ENCODE measurements at regions not wholly inside any gene's neighbourhood (a gene's known extent, or its start where the extent isn't known, plus 50 kb on each side); places are given as distances from the start of the nearest gene placed in this dataset.

GRCh38 chr12:29957835-29958234 is 174.1 kb upstream of the TMTC1 start (continued):
- TF ChIP-seq ZSCAN18 (tag by site-specific recombination; IDR thresholded peaks at IDR 0.05) (no peak), ZBTB8A (tag by site-specific recombination; IDR thresholded peaks at IDR 0.05) (no peak), ZEB2 (tag by site-specific recombination; IDR thresholded peaks at IDR 0.05) (no peak), ZNF335 (tag by site-specific recombination; conservative IDR thresholded peaks at IDR 0.05) (no peak), ZFP41 (tag by site-specific recombination; IDR thresholded peaks at IDR 0.05; ENCODE audit: borderline replicate concordance) (no peak), YY1 (tag by site-specific recombination; IDR thresholded peaks at IDR 0.05) (no peak), ZNF155 (tag by site-specific recombination; IDR thresholded peaks at IDR 0.05) (no peak), ZNF121 (tag by site-specific recombination; IDR thresholded peaks at IDR 0.05) (no peak), ZNF501 (tag by site-specific recombination; IDR thresholded peaks at IDR 0.05) (no peak), ZNF302 (tag by site-specific recombination; IDR thresholded peaks at IDR 0.05; ENCODE audit: low read depth) (no peak), ZNF785 (tag by site-specific recombination; IDR thresholded peaks at IDR 0.05) (no peak), MYNN (tag by site-specific recombination; IDR thresholded peaks at IDR 0.05; ENCODE audit: borderline replicate concordance) (no peak), PRDM1 (tag by site-specific recombination; IDR thresholded peaks at IDR 0.05) (no peak), ZNF350 (tag by site-specific recombination; IDR thresholded peaks at IDR 0.05) (peak; percentile 53; the same call in 1 of the 2 replicates), ZNF133 (tag by site-specific recombination; IDR thresholded peaks at IDR 0.05) (no peak), HIC1 (tag by site-specific recombination; IDR thresholded peaks at IDR 0.05) (no peak), ZNF701 (tag by site-specific recombination; IDR thresholded peaks at IDR 0.05) (no peak), ZNF362 (tag by site-specific recombination; IDR thresholded peaks at IDR 0.05) (no peak), SETDB1 (IDR thresholded peaks at IDR 0.05; ENCODE audit: insufficient read length, low read length) (no peak), SCRT1 (tag by site-specific recombination; IDR thresholded peaks at IDR 0.05; ENCODE audit: borderline replicate concordance) (no peak), ZNF510 (tag by site-specific recombination; IDR thresholded peaks at IDR 0.05; ENCODE audit: insufficient replicate concordance) (no peak), ZBTB6 (tag by site-specific recombination; IDR thresholded peaks at IDR 0.05) (no peak), ZNF433 (tag by site-specific recombination; IDR thresholded peaks at IDR 0.05; ENCODE audit: low read depth) (no peak), ZNF37A (tag by site-specific recombination; IDR thresholded peaks at IDR 0.05) (peak; percentile 68; the same call in 1 of the 2 replicates), ZBTB17 (tag by site-specific recombination; IDR thresholded peaks at IDR 0.05) (no peak), ZBTB44 (tag by site-specific recombination; IDR thresholded peaks at IDR 0.05) (peak; percentile 73), ZIC2 (tag by site-specific recombination; IDR thresholded peaks at IDR 0.05) (no peak), ZNF596 (tag by site-specific recombination; IDR thresholded peaks at IDR 0.05) (no peak)
- TF ChIP-seq, protein P1, sequence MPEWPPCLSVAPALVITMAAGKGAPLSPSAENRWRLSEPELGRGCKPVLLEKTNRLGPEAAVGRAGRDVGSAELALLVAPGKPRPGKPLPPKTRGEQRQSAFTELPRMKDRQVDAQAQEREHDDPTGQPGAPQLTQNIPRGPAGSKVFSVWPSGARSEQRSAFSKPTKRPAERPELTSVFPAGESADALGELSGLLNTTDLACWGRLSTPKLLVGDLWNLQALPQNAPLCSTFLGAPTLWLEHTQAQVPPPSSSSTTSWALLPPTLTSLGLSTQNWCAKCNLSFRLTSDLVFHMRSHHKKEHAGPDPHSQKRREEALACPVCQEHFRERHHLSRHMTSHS (tag by site-specific recombination; IDR thresholded peaks at IDR 0.05): no peak
- TF ChIP-seq, protein P2, sequence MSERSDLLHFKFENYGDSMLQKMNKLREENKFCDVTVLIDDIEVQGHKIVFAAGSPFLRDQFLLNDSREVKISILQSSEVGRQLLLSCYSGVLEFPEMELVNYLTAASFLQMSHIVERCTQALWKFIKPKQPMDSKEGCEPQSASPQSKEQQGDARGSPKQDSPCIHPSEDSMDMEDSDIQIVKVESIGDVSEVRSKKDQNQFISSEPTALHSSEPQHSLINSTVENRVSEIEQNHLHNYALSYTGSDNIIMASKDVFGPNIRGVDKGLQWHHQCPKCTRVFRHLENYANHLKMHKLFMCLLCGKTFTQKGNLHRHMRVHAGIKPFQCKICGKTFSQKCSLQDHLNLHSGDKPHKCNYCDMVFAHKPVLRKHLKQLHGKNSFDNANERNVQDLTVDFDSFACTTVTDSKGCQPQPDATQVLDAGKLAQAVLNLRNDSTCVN (tag by site-specific recombination; optimal IDR thresholded peaks at IDR 0.05): no peak
- TF ChIP-seq, protein P3, sequence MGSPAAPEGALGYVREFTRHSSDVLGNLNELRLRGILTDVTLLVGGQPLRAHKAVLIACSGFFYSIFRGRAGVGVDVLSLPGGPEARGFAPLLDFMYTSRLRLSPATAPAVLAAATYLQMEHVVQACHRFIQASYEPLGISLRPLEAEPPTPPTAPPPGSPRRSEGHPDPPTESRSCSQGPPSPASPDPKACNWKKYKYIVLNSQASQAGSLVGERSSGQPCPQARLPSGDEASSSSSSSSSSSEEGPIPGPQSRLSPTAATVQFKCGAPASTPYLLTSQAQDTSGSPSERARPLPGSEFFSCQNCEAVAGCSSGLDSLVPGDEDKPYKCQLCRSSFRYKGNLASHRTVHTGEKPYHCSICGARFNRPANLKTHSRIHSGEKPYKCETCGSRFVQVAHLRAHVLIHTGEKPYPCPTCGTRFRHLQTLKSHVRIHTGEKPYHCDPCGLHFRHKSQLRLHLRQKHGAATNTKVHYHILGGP (tag by site-specific recombination; IDR thresholded peaks at IDR 0.05): no peak

Data from HEK293 (cell line).